Smooth muscle cell (in vitro differentiated cells): ENCODE measurements at regions not wholly inside any gene's neighbourhood (a gene's known extent, or its start where the extent isn't known, plus 50 kb on each side); places are given as distances from the start of the nearest gene placed in this dataset.

Source experiments
- DNase-seq: peaks from one replicate; lab custom pipeline; 2025; ENCODE audit not compliant: unreplicated experiment; lab: John Stamatoyannopoulos, UW
- H2AFZ ChIP-seq: fragments of 200-600 bp; sonication (generic); 2 replicates; pipeline ENCODE4 v1.6.0; 2016; ENCODE audit warnings: antibody characterized with exemption, low read depth, mild to moderate bottlenecking
- H3F3A ChIP-seq: fragments of 200-600 bp; sonication (generic); 2 replicates; pipeline ENCODE4 v1.6.0; 2017; ENCODE audit warnings: antibody characterized with exemption, low read depth
- H3K27ac ChIP-seq: fragments of 200-600 bp; sonication (generic); 2 replicates; pipeline ENCODE4 v1.5.1; 2016; ENCODE audit warnings: low read depth, mild to moderate bottlenecking
- H3K27me3 ChIP-seq: fragments of 200-600 bp; sonication (generic); 2 replicates; pipeline ENCODE4 v1.6.1; 2016; ENCODE audit warnings: low read depth, mild to moderate bottlenecking
- H3K36me3 ChIP-seq: fragments of 200-600 bp; sonication (generic); 2 replicates; pipeline ENCODE4 v1.5.1; 2016; ENCODE audit warnings: low read depth
- H3K4me1 ChIP-seq: fragments of 200-600 bp; sonication (generic); 2 replicates; pipeline ENCODE4 v1.5.1; 2016; ENCODE audit warnings: low read depth
- H3K4me2 ChIP-seq: fragments of 200-600 bp; sonication (generic); 2 replicates; pipeline ENCODE4 v1.6.0; 2016; ENCODE audit warnings: mild to moderate bottlenecking
- H3K4me3 ChIP-seq: fragments of 200-600 bp; sonication (generic); 2 replicates; pipeline ENCODE4 v1.5.1; 2016; ENCODE audit warnings: mild to moderate bottlenecking
- H3K79me2 ChIP-seq: fragments of 200-600 bp; sonication (generic); 2 replicates; pipeline ENCODE4 v1.6.0; 2016; ENCODE audit warnings: low read depth, mild to moderate bottlenecking
- H3K9ac ChIP-seq: fragments of 200-600 bp; sonication (generic); 2 replicates; pipeline ENCODE4 v1.6.0; 2016; ENCODE audit warnings: low read depth
- H3K9me3 ChIP-seq: fragments of 200-600 bp; sonication (generic); replicated peaks from 2 replicates; pipeline ENCODE4 v1.5.1; 2016; ENCODE audit warnings: low read depth
- H4K20me1 ChIP-seq: fragments of 200-600 bp; sonication (generic); 2 replicates; pipeline ENCODE4 v1.6.0; 2016; ENCODE audit warnings: low read depth
- CTCF ChIP-seq: fragments of 200-600 bp; sonication (generic); IDR thresholded peaks from 2 replicates; pipeline ENCODE4 v1.5.1; 2017; ENCODE audit warnings: borderline replicate concordance, mild to moderate bottlenecking, antibody characterized with exemption; ENCODE audit not compliant: insufficient read depth, poor library complexity, severe bottlenecking
- WGBS: methylation state at CpG from one replicate; pipeline ENCODE4 v1.1.7; 2016; ENCODE audit warnings: low lambda C conversion rate; 5-methylcytosine and 5-hydroxymethylcytosine counted together

- no peak overlapping the region for H3K4me2 ChIP-seq
- no peaks in the 10 kb centered on the region for H3F3A ChIP-seq
- DNase-seq = no peak
- H2AFZ ChIP-seq = no peak overlapping the region
- no peaks in the 10 kb centered on the region for H3K9me3 ChIP-seq
- no peak overlapping the region for H3K4me3 ChIP-seq
- no peaks in the 10 kb centered on the region for H3K36me3 ChIP-seq
- H3K27ac ChIP-seq = no peak overlapping the region
- H3K4me1 ChIP-seq = no peaks in the 10 kb centered on the region
- no peaks in the 10 kb centered on the region for H3K79me2 ChIP-seq
- no peaks in the 10 kb centered on the region for H4K20me1 ChIP-seq
- H3K27me3 ChIP-seq = no peaks in the 10 kb centered on the region
- TF ChIP-seq CTCF = no peak
- 81% methylated on average over 2 of the region's 2 CpGs for WGBS
- no peak overlapping the region for H3K9ac ChIP-seq
Observed at GRCh38 chr5:98128271-98128670, 645.2 kb upstream of the RGMB start.

GRCh38 chr5:98128846-98129245 lies 644.6 kb upstream of the RGMB start:
- no peak overlapping the region for H3K9ac ChIP-seq
- H3K27ac ChIP-seq = no peak overlapping the region
- no peaks in the 10 kb centered on the region for H3K4me1 ChIP-seq
- H3K36me3 ChIP-seq = no peaks in the 10 kb centered on the region
- no peak overlapping the region for H2AFZ ChIP-seq
- 81% methylated on average over 2 of the region's 2 CpGs for WGBS
- H3F3A ChIP-seq = no peaks in the 10 kb centered on the region
- H3K4me3 ChIP-seq = no peak overlapping the region
- H4K20me1 ChIP-seq = no peaks in the 10 kb centered on the region
- no peaks in the 10 kb centered on the region for H3K79me2 ChIP-seq
- no peaks in the 10 kb centered on the region for H3K27me3 ChIP-seq
- H3K4me2 ChIP-seq = no peak overlapping the region
- no peaks in the 10 kb centered on the region for H3K9me3 ChIP-seq
- no peak for DNase-seq
- TF ChIP-seq CTCF = no peak

GRCh38 chr5:98130261-98131035 lies 643.0 kb upstream of the RGMB start:
- Histone ChIP-seq H4K20me1 (no peaks in the 10 kb centered on the region), H3K9me3 (no peaks in the 10 kb centered on the region), H3K36me3 (no peaks in the 10 kb centered on the region), H3K4me2 (no peak overlapping the region), H2AFZ (no peak overlapping the region), H3K79me2 (no peaks in the 10 kb centered on the region), H3F3A (no peaks in the 10 kb centered on the region), H3K4me1 (no peaks in the 10 kb centered on the region), H3K9ac (no peak overlapping the region), H3K27me3 (no peaks in the 10 kb centered on the region), H3K4me3 (no peak overlapping the region), H3K27ac (no peak overlapping the region)
- TF ChIP-seq CTCF = no peak
- 73% methylated on average over 5 of the region's 5 CpGs for WGBS
- no peak for DNase-seq

GRCh38 chr5:98144116-98144515 lies 629.3 kb upstream of the RGMB start:
- Histone ChIP-seq H4K20me1 (no peaks in the 10 kb centered on the region), H3K9me3 (no peaks in the 10 kb centered on the region), H3K36me3 (no peaks in the 10 kb centered on the region), H3K27me3 (no peaks in the 10 kb centered on the region), H3K4me1 (no peaks in the 10 kb centered on the region), H2AFZ (no peak overlapping the region), H3K4me2 (no peak overlapping the region), H3K27ac (no peak overlapping the region), H3K4me3 (no peak overlapping the region), H3F3A (no peaks in the 10 kb centered on the region), H3K79me2 (no peaks in the 10 kb centered on the region), H3K9ac (no peak overlapping the region)
- no peak for TF ChIP-seq CTCF
- WGBS = 83% methylated on average over 1 of the region's 1 CpG
- no peak for DNase-seq
